OCI-LY1 (cell line): ENCODE measurements at regions not wholly inside any gene's neighbourhood (a gene's known extent, or its start where the extent isn't known, plus 50 kb on each side); places are given as distances from the start of the nearest gene placed in this dataset.

Source experiments
- H2AFZ ChIP-seq: fragments of 200-600 bp; sonication (generic), shearing (Covaris generic); 2 replicates; pipeline ENCODE4 v1.6.0; 2014; ENCODE audit warnings: antibody characterized with exemption, mild to moderate bottlenecking, low read length
- H3F3A ChIP-seq: fragments of 200-600 bp; sonication (generic), shearing (Covaris generic); 2 replicates; pipeline ENCODE4 v1.6.0; 2014; ENCODE audit warnings: mild to moderate bottlenecking, antibody characterized with exemption, low read length, moderate library complexity; ENCODE audit not compliant: insufficient read depth
- H3K27ac ChIP-seq: fragments of 200-600 bp; sonication (generic); 2 replicates; pipeline ENCODE4 v1.5.1; 2014; ENCODE audit warnings: low read length, mixed run types, mild to moderate bottlenecking, low read depth; ENCODE audit not compliant: poor library complexity, severe bottlenecking
- H3K27me3 ChIP-seq: fragments of 200-600 bp; sonication (generic); 2 replicates; pipeline ENCODE4 v1.6.0; 2014; ENCODE audit warnings: antibody characterized with exemption, mild to moderate bottlenecking, low read length, moderate library complexity; ENCODE audit not compliant: insufficient read depth
- H3K36me3 ChIP-seq: fragments of 200-600 bp; sonication (generic); 2 replicates; pipeline ENCODE4 v1.6.1; 2014; ENCODE audit warnings: mild to moderate bottlenecking, antibody characterized with exemption, low read length, moderate library complexity, mixed read lengths; ENCODE audit not compliant: insufficient read depth
- H3K4me1 ChIP-seq: fragments of 200-600 bp; sonication (generic); 2 replicates; pipeline ENCODE4 v1.5.1; 2014; ENCODE audit warnings: mild to moderate bottlenecking, low read length, moderate library complexity; ENCODE audit not compliant: insufficient read depth, severe bottlenecking
- H3K4me2 ChIP-seq: fragments of 200-600 bp; sonication (generic), shearing (Covaris generic); 2 replicates; pipeline ENCODE4 v1.6.1; 2014; ENCODE audit warnings: low read length
- H3K4me3 ChIP-seq: fragments of 200-600 bp; sonication (generic); 2 replicates; pipeline ENCODE4 v1.5.1; 2014; ENCODE audit warnings: low read length, low read depth, mild to moderate bottlenecking, mixed read lengths; ENCODE audit not compliant: poor library complexity, severe bottlenecking
- H3K79me2 ChIP-seq: fragments of 200-600 bp; shearing (Covaris generic); 2 replicates; pipeline ENCODE4 v1.6.1; 2016; ENCODE audit warnings: mixed run types, low read length, mixed read lengths; ENCODE audit not compliant: insufficient read depth
- H3K9ac ChIP-seq: fragments of 200-600 bp; sonication (generic), shearing (Covaris generic); 2 replicates; pipeline ENCODE4 v1.6.1; 2014; ENCODE audit warnings: mild to moderate bottlenecking, low read length, mixed read lengths
- H3K9me2 ChIP-seq: fragments of 200-600 bp; sonication (generic), shearing (Covaris generic); 2 replicates; pipeline ENCODE4 v1.6.1; 2014; ENCODE audit warnings: low read depth, mild to moderate bottlenecking, low read length, mixed read lengths
- H3K9me3 ChIP-seq: fragments of 200-600 bp; shearing (Covaris generic); 2 replicates; pipeline ENCODE4 v1.6.1; 2014; ENCODE audit warnings: low read length, mixed read lengths
- H4K20me1 ChIP-seq: fragments of 200-600 bp; sonication (generic), shearing (Covaris generic); 2 replicates; pipeline ENCODE4 v1.6.0; 2016; ENCODE audit warnings: mild to moderate bottlenecking, low read length; ENCODE audit not compliant: insufficient read depth
- EZH2 ChIP-seq: fragments of 200-600 bp; sonication (generic), shearing (Covaris generic); IDR thresholded peaks from 2 replicates; pipeline ENCODE4 v1.8.0; 2017; ENCODE audit warnings: borderline replicate concordance, mixed run types, mild to moderate bottlenecking, antibody characterized with exemption, low read length, moderate library complexity, mixed read lengths
- TF ChIP-seq, protein P1 (sequence below): fragments of 200-600 bp; sonication (generic), shearing (Covaris generic); IDR thresholded peaks from 2 replicates; pipeline ENCODE4 v1.5.1; 2017; ENCODE audit warnings: mild to moderate bottlenecking, antibody characterized with exemption, low read length, moderate library complexity, mixed read lengths

- no peaks in the 10 kb centered on the region for H3K27me3 ChIP-seq
- TF ChIP-seq EZH2: no peak
- TF ChIP-seq, protein P1, sequence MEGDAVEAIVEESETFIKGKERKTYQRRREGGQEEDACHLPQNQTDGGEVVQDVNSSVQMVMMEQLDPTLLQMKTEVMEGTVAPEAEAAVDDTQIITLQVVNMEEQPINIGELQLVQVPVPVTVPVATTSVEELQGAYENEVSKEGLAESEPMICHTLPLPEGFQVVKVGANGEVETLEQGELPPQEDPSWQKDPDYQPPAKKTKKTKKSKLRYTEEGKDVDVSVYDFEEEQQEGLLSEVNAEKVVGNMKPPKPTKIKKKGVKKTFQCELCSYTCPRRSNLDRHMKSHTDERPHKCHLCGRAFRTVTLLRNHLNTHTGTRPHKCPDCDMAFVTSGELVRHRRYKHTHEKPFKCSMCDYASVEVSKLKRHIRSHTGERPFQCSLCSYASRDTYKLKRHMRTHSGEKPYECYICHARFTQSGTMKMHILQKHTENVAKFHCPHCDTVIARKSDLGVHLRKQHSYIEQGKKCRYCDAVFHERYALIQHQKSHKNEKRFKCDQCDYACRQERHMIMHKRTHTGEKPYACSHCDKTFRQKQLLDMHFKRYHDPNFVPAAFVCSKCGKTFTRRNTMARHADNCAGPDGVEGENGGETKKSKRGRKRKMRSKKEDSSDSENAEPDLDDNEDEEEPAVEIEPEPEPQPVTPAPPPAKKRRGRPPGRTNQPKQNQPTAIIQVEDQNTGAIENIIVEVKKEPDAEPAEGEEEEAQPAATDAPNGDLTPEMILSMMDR: no peak
- H3K9ac ChIP-seq: no peak overlapping the region
- H3K4me3 ChIP-seq: no peak overlapping the region
- H3K9me3 ChIP-seq: no peaks in the 10 kb centered on the region
- no peaks in the 10 kb centered on the region for H3F3A ChIP-seq
- H3K27ac ChIP-seq: no peak overlapping the region
- peaks cover 29% of the 10 kb centered on the region for H3K4me1 ChIP-seq
- H3K79me2 ChIP-seq: no peaks in the 10 kb centered on the region
- no peaks in the 10 kb centered on the region for H3K9me2 ChIP-seq
- no peak overlapping the region for H2AFZ ChIP-seq
- no peak overlapping the region for H3K4me2 ChIP-seq
- no peaks in the 10 kb centered on the region for H3K36me3 ChIP-seq
- no peaks in the 10 kb centered on the region for H4K20me1 ChIP-seq
These were observed 184.6 kb upstream of the DMAC1 start for GRCh38 chr9:7984203-7984602.

- no peak for TF ChIP-seq EZH2
- TF ChIP-seq, protein P1: no peak
These were observed 183.9 kb upstream of the DMAC1 start for GRCh38 chr9:7983490-7983889.

DNA sequence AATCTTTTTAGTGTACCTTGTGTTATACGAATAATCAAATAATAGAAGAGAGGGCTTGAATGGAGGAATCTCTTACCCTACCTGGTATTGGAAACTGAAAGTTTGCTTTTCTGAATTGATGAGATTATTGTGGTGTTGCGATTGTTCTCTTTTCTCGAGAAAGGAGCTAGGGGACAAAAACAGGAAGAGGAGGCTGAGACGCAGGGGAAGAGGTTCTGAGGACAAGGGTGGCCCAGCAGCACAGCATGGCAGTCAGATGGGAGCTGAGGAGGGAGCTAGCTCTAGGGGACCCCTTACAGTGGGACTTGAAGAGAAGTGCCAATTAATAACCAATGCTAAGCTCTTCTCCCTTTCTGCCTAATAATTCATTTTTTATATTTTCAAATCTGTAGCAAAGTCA, 183.3 kb upstream of the DMAC1 start:
- H3K9me2 ChIP-seq: no peaks in the 10 kb centered on the region
- H3K4me1 ChIP-seq: peaks cover 27% of the 10 kb centered on the region
- TF ChIP-seq, protein P1: no peak
- no peak for TF ChIP-seq EZH2
- H3K9ac ChIP-seq: no peak overlapping the region
- no peaks in the 10 kb centered on the region for H4K20me1 ChIP-seq
- H3K4me2 ChIP-seq: no peak overlapping the region
- H2AFZ ChIP-seq: peak overlapping the region; percentile 77; the same call in 1 of the 2 replicates
- H3K9me3 ChIP-seq: no peaks in the 10 kb centered on the region
- H3F3A ChIP-seq: no peaks in the 10 kb centered on the region
- no peak overlapping the region for H3K4me3 ChIP-seq
- no peaks in the 10 kb centered on the region for H3K27me3 ChIP-seq
- no peak overlapping the region for H3K27ac ChIP-seq
- H3K36me3 ChIP-seq: no peaks in the 10 kb centered on the region
- H3K79me2 ChIP-seq: no peaks in the 10 kb centered on the region

More at GRCh38 chr9:7983490-7983889, 183.9 kb upstream of the DMAC1 start:
- no peaks in the 10 kb centered on the region for H3K36me3 ChIP-seq
- H3K9me3 ChIP-seq: no peaks in the 10 kb centered on the region
- no peaks in the 10 kb centered on the region for H3K79me2 ChIP-seq
- H3K9ac ChIP-seq: no peak overlapping the region
- peaks cover 23% of the 10 kb centered on the region for H3K4me1 ChIP-seq
- H3K27ac ChIP-seq: no peak overlapping the region
- no peak overlapping the region for H3K4me3 ChIP-seq
- no peaks in the 10 kb centered on the region for H4K20me1 ChIP-seq
- no peaks in the 10 kb centered on the region for H3K27me3 ChIP-seq
- H3K9me2 ChIP-seq: no peaks in the 10 kb centered on the region
- H2AFZ ChIP-seq: peak overlapping the region; percentile 77; the same call in 1 of the 2 replicates
- no peak overlapping the region for H3K4me2 ChIP-seq
- H3F3A ChIP-seq: no peaks in the 10 kb centered on the region
